ENCODE measurements at regions not wholly inside any gene's neighbourhood (a gene's known extent, or its start where the extent isn't known, plus 50 kb on each side); places are given as distances from the start of the nearest gene placed in this dataset.

DNA sequence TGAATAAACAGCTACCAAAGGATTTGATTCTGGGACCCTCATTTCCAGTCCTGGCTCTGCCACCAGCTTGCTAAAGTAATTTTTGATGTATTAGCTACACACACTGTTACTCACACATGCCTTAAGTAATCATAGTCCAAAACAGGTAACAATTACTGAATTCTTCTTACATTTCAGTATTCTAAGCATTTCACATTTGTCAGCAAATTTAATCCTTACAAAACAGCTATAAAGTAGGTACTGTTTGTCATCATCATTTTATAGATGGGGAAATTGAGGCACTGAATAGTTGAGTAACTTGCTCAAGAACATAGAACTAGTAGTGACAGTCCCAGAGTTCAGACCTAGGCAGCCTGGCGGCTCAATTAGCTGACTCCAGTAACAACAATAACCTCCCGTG, 272.6 kb downstream of the QKI start:
- H3K4me2 ChIP-seq (ENCODE audit: insufficient read depth, insufficient read length, low read length) = no peak overlapping the region
- H4K91ac ChIP-seq (ENCODE audit: insufficient read length, low read depth, low read length) = no peak overlapping the region
- no peak overlapping the region for H3K18ac ChIP-seq (ENCODE audit: insufficient read length, low read depth, low read length)
- H3K23me2 ChIP-seq (ENCODE audit: insufficient read length, low read depth, low read length, poor library complexity, severe bottlenecking) = no peaks in the 10 kb centered on the region
- H3K27ac ChIP-seq (ENCODE audit: insufficient read length, low read depth, low read length) = no peak overlapping the region
- H3K9me3 Mint-ChIP-seq = peaks cover 10 to 13% of the 10 kb centered on the region in 2 experiments
- no peaks in the 10 kb centered on the region for H3K79me2 ChIP-seq (ENCODE audit: insufficient read depth, low read length)
- no peak overlapping the region for H2BK12ac ChIP-seq (ENCODE audit: insufficient read length, low read depth, low read length)
- H3K14ac ChIP-seq (ENCODE audit: insufficient read depth, low read length) = no peak overlapping the region
- no peaks in the 10 kb centered on the region for H4K20me1 ChIP-seq (ENCODE audit: control insufficient read depth, insufficient read depth, insufficient read length)
- no peak overlapping the region for H3K4ac ChIP-seq (ENCODE audit: low read depth, low read length)
- no peaks in the 10 kb centered on the region for H3K4me1 ChIP-seq (ENCODE audit: insufficient read depth, low read length)
- H3K9ac ChIP-seq (ENCODE audit: extremely low read depth, insufficient read length, low read length) = no peak overlapping the region
- H2AFZ ChIP-seq (ENCODE audit: low read length) = no peak overlapping the region
- H4K5ac ChIP-seq (ENCODE audit: insufficient read length, low read depth, low read length) = no peak overlapping the region
- no peak overlapping the region for H3K27ac Mint-ChIP-seq
- no peaks in the 10 kb centered on the region for H3K27me3 ChIP-seq (ENCODE audit: insufficient read depth, low read length)
- no peaks in the 10 kb centered on the region for H3K4me1 Mint-ChIP-seq
- H3K4me3 Mint-ChIP-seq = no peak overlapping the region
- H3T11ph ChIP-seq (ENCODE audit: low read length) = no peak overlapping the region
- TF ChIP-seq, protein P1, sequence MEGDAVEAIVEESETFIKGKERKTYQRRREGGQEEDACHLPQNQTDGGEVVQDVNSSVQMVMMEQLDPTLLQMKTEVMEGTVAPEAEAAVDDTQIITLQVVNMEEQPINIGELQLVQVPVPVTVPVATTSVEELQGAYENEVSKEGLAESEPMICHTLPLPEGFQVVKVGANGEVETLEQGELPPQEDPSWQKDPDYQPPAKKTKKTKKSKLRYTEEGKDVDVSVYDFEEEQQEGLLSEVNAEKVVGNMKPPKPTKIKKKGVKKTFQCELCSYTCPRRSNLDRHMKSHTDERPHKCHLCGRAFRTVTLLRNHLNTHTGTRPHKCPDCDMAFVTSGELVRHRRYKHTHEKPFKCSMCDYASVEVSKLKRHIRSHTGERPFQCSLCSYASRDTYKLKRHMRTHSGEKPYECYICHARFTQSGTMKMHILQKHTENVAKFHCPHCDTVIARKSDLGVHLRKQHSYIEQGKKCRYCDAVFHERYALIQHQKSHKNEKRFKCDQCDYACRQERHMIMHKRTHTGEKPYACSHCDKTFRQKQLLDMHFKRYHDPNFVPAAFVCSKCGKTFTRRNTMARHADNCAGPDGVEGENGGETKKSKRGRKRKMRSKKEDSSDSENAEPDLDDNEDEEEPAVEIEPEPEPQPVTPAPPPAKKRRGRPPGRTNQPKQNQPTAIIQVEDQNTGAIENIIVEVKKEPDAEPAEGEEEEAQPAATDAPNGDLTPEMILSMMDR (conservative IDR thresholded peaks at IDR 0.05) = no peak
- H3K36me3 Mint-ChIP-seq (ENCODE audit: insufficient read depth in 1 of 3, low read depth in 3 of 3) = peaks cover 0 to 15% (median 2%) of the 10 kb centered on the region in 3 experiments; a peak in 4 of 7 replicates
- no peak overlapping the region for H4K8ac ChIP-seq (replicated peaks; ENCODE audit: insufficient read length, low read depth, low read length)
- WGBS (ENCODE audit: extremely low coverage, insufficient read length, low lambda C conversion rate) = no CpG with 5 or more reads among the region's 2 CpGs
- no peaks in the 10 kb centered on the region for H3K9me3 ChIP-seq (ENCODE audit: control insufficient read depth, low read depth, low read length)
- no peak overlapping the region for H3K56ac ChIP-seq (ENCODE audit: insufficient read length, low read depth, low read length)
- H2BK20ac ChIP-seq (ENCODE audit: low read depth, low read length, poor library complexity, severe bottlenecking) = no peak overlapping the region
- no peaks in the 10 kb centered on the region for H3K27me3 Mint-ChIP-seq (ENCODE audit: low read depth)
- H2BK5ac ChIP-seq (ENCODE audit: insufficient read length, low read length) = no peak overlapping the region
- no peaks in the 10 kb centered on the region for H3K79me1 ChIP-seq (ENCODE audit: insufficient read depth, low read depth, low read length, poor library complexity, severe bottlenecking)
- H2BK15ac ChIP-seq (ENCODE audit: low read depth, low read length) = no peak overlapping the region
- H3K23ac ChIP-seq (ENCODE audit: insufficient read length, low read depth, low read length) = no peak overlapping the region
- H2AK5ac ChIP-seq (ENCODE audit: insufficient read length, low read length) = no peak overlapping the region
- DNase-seq = no peak
- H2BK120ac ChIP-seq (ENCODE audit: low read depth, low read length, poor library complexity, severe bottlenecking) = no peak overlapping the region

Data from H9 (cell line).